IMR-90 (cell line): ENCODE measurements at regions not wholly inside any gene's neighbourhood (a gene's known extent, or its start where the extent isn't known, plus 50 kb on each side); places are given as distances from the start of the nearest gene placed in this dataset.

Experiments
- ATAC-seq: fragments of 200-7000 bp; cut with Tn5 transposase; 2 replicates; pipeline ENCODE4 v1.9.1; 2020; ENCODE audit warnings: low read depth, mild to moderate bottlenecking, moderate library complexity
- BruUV-seq: library from RNA; stranded (reverse); fragments of 400-500 nt; replicated peaks from 2 replicates; lab custom pipeline; 2021; lab: Mats Ljungman, UMichigan
- CTCF ChIA-PET: fragments of 300-600 bp; formaldehyde crosslinking; extraction: SDS; loops from one replicate; lab custom pipeline; 2021; ENCODE audit warnings: antibody characterized with exemption; lab: Yijun Ruan, JAX
- POLR2A ChIA-PET: fragments of 300-600 bp; sonication (Branson Sonifier 250); formaldehyde crosslinking; loops from one replicate; lab custom pipeline; 2022; ENCODE audit warnings: antibody characterized with exemption; ENCODE audit not compliant: unreplicated experiment; lab: Charles Lee
- DNase-seq: peaks from one replicate; pipeline ENCODE4 v3.0.0; 2013
- H2AFZ ChIP-seq: replicated peaks from 2 replicates; pipeline ENCODE3; 2013; ENCODE audit warnings: low read length, mild to moderate bottlenecking; ENCODE audit not compliant: poor library complexity
- H2AK5ac ChIP-seq: 2 replicates; pipeline ENCODE4 v1.6.1; 2013; ENCODE audit warnings: low read depth, low read length, inconsistent platforms
- H2AK9ac ChIP-seq: replicated peaks from 2 replicates; pipeline ENCODE3; 2013; ENCODE audit warnings: mild to moderate bottlenecking, low read depth, low read length, moderate library complexity; ENCODE audit not compliant: poor library complexity
- H2BK120ac ChIP-seq: 2 replicates; pipeline ENCODE4 v1.6.1; 2013; ENCODE audit warnings: low read depth, low read length, inconsistent platforms
- H2BK15ac ChIP-seq: 3 replicates; pipeline ENCODE4 v1.6.1; 2013; ENCODE audit warnings: low read depth, low read length, inconsistent platforms
- H2BK20ac ChIP-seq: 2 replicates; pipeline ENCODE4 v1.6.1; 2013; ENCODE audit warnings: low read depth, mild to moderate bottlenecking, inconsistent platforms, low read length, moderate library complexity
- H2BK5ac ChIP-seq: 2 replicates; pipeline ENCODE4 v1.6.1; 2013; ENCODE audit warnings: mild to moderate bottlenecking, low read depth, low read length, inconsistent platforms; ENCODE audit not compliant: poor library complexity, severe bottlenecking
- H3K14ac ChIP-seq: replicated peaks from 2 replicates; pipeline ENCODE4 v1.6.1; 2013; ENCODE audit warnings: low read depth, low read length, inconsistent platforms
- H3K18ac ChIP-seq: 2 replicates; pipeline ENCODE4 v1.6.1; 2013; ENCODE audit warnings: low read depth, low read length, control low read depth
- H3K23ac ChIP-seq: 2 replicates; pipeline ENCODE4 v1.6.1; 2013; ENCODE audit warnings: low read depth, low read length, inconsistent platforms
- H3K27ac ChIP-seq: 2 replicates; pipeline ENCODE4 v1.5.1; 2013; ENCODE audit warnings: mild to moderate bottlenecking, control low read depth, low read length; ENCODE audit not compliant: insufficient read depth
- H3K27me3 ChIP-seq: 2 replicates; pipeline ENCODE4 v1.6.1; 2013; ENCODE audit warnings: low read length; ENCODE audit not compliant: control insufficient read depth, insufficient read depth
- H3K36me3 ChIP-seq: 2 replicates; pipeline ENCODE4 v1.6.1; 2013; ENCODE audit warnings: low read length, mixed read lengths; ENCODE audit not compliant: control insufficient read depth, insufficient read depth
- H3K4ac ChIP-seq: 2 replicates; pipeline ENCODE4 v1.6.1; 2013; ENCODE audit warnings: low read depth, low read length, inconsistent platforms
- H3K4me1 ChIP-seq: 2 replicates; pipeline ENCODE4 v1.6.1; 2013; ENCODE audit warnings: low read length, mixed read lengths; ENCODE audit not compliant: control insufficient read depth, insufficient read depth
- H3K4me2 ChIP-seq: 2 replicates; pipeline ENCODE4 v1.6.1; 2013; ENCODE audit warnings: low read depth, mild to moderate bottlenecking, control low read depth, low read length, moderate library complexity
- H3K4me3 ChIP-seq: 2 replicates; pipeline ENCODE4 v1.5.1; 2013; ENCODE audit warnings: low read depth, mild to moderate bottlenecking, control low read depth, low read length, moderate library complexity; ENCODE audit not compliant: insufficient read depth
- H3K56ac ChIP-seq: 2 replicates; pipeline ENCODE4 v1.6.1; 2013; ENCODE audit warnings: low read length, inconsistent platforms; ENCODE audit not compliant: insufficient read depth; ENCODE audit errors: extremely low read depth
- H3K79me1 ChIP-seq, 2 experiments: 2 replicates each; pipeline ENCODE4 v1.6.1; 2013; ENCODE audit warnings: low read length in 2 of 2, inconsistent platforms in 1 of 2, low read depth in 1 of 2
- H3K9ac ChIP-seq: 2 replicates; pipeline ENCODE4 v1.6.1; 2013; ENCODE audit warnings: low read depth, low read length, control low read depth
- H3K9me1 ChIP-seq: 2 replicates; pipeline ENCODE4 v1.6.1; 2013; ENCODE audit warnings: low read length, inconsistent platforms; ENCODE audit not compliant: insufficient read depth
- H3K9me3 ChIP-seq: 2 replicates; pipeline ENCODE4 v1.6.1; 2013; ENCODE audit warnings: low read length; ENCODE audit not compliant: control insufficient read depth, insufficient read depth
- H4K20me1 ChIP-seq: 2 replicates; pipeline ENCODE4 v1.6.1; 2013; ENCODE audit warnings: low read length, inconsistent platforms; ENCODE audit not compliant: insufficient read depth
- H4K5ac ChIP-seq: 2 replicates; pipeline ENCODE4 v1.6.1; 2013; ENCODE audit warnings: mild to moderate bottlenecking, low read depth, low read length, control low read depth
- H4K8ac ChIP-seq, 2 experiments: 2 replicates each; pipeline ENCODE4 v1.6.1; 2013; ENCODE audit warnings: low read depth in 2 of 2, low read length in 2 of 2, control low read depth in 1 of 2, inconsistent platforms in 1 of 2
- H4K91ac ChIP-seq: 2 replicates; pipeline ENCODE4 v1.6.1; 2013; ENCODE audit warnings: low read depth, low read length, inconsistent platforms; ENCODE audit not compliant: insufficient read depth
- CEBPB ChIP-seq: IDR thresholded peaks from 2 replicates; pipeline ENCODE4 v1.6.1; 2012; ENCODE audit warnings: low read depth, low read length, improper control_type of control experiment
- CTCF ChIP-seq: conservative IDR thresholded peaks from 2 replicates; pipeline ENCODE4 v1.5.1; 2012; ENCODE audit warnings: mild to moderate bottlenecking, low read depth, low read length, improper control_type of control experiment
- ELK1 ChIP-seq: fragments of 150-350 bp; IDR thresholded peaks from 2 replicates; pipeline ENCODE4 v1.6.1; 2016; ENCODE audit warnings: low read depth, mild to moderate bottlenecking, low read length, moderate library complexity, borderline replicate concordance
- RAD21 ChIP-seq: IDR thresholded peaks from 2 replicates; pipeline ENCODE4 v1.6.1; 2012; ENCODE audit warnings: low read length, improper control_type of control experiment
- SMC3 ChIP-seq: fragments of 150-350 bp; IDR thresholded peaks from 2 replicates; pipeline ENCODE4 v1.6.1; 2016; ENCODE audit warnings: low read depth, mild to moderate bottlenecking, antibody characterized with exemption, low read length, moderate library complexity
- WGBS, 2 experiments: methylation state at CpG; one replicate each; pipeline versions ENCODE4 v1.1.5 to v1.1.7; 2013; ENCODE audit warnings: missing lambda C conversion rate in 2 of 2; ENCODE audit not compliant: insufficient read length in 1 of 2; ENCODE audit errors: extremely low coverage in 2 of 2; 5-methylcytosine and 5-hydroxymethylcytosine counted together
- dilution Hi-C: fragments of 300-500 bp; cut with HindIII; formaldehyde crosslinking; loops from one replicate; pipeline ENCODE4 v1.14.3; 2018; ENCODE audit warnings: low sequenced_read_pairs; ENCODE audit not compliant: unreplicated experiment
- in situ Hi-C: fragments of 300-500 bp; cut with MboI; formaldehyde crosslinking; loops from 3 replicates; pipeline ENCODE4 v1.14.3; 2019; ENCODE audit warnings: low sequenced_read_pairs, inconsistent platforms, mixed read lengths
- intact Hi-C: fragments of 100-400 bp; cut with micrococcal nuclease; formaldehyde crosslinking; loops from 2 replicates; pipeline ENCODE4 v1.10.0; 2022

GRCh38 chr2:228838819-228839218, 432.3 kb downstream of the PID1 start:
- no peak overlapping the region for H4K91ac ChIP-seq
- intact Hi-C loops (no loop called here), in situ Hi-C loops (no loop called here), dilution Hi-C loops (no loop called here)
- no peak overlapping the region for H3K4me3 ChIP-seq
- no peak overlapping the region for H2BK15ac ChIP-seq
- no peak overlapping the region for H2BK120ac ChIP-seq
- no peak overlapping the region for H2BK20ac ChIP-seq
- no peaks in the 10 kb centered on the region for H3K27me3 ChIP-seq
- H3K9me3 ChIP-seq, result 0 out of 2 replicates have a peak, but pooled peaks cover 6% of the 10 kb centered on the region
- no peak overlapping the region for H2AK9ac ChIP-seq
- DNase-seq (no peak), ATAC-seq (no peak)
- H3K36me3 ChIP-seq, result no peaks in the 10 kb centered on the region
- H3K18ac ChIP-seq, result no peak overlapping the region
- no peak overlapping the region for H3K9ac ChIP-seq
- ChIA-PET POLR2A (no interaction called here), CTCF (no interaction called here)
- no peak overlapping the region for H3K4ac ChIP-seq
- no peaks in the 10 kb centered on the region for H4K20me1 ChIP-seq
- WGBS, 2 experiments, result no CpG with 5 or more reads among the region's 4 CpGs
- H3K23ac ChIP-seq, result no peak overlapping the region
- H3K4me1 ChIP-seq, result no peaks in the 10 kb centered on the region
- H4K8ac ChIP-seq, result no peak overlapping the region
- H3K79me1 ChIP-seq, result no peaks in the 10 kb centered on the region
- H3K27ac ChIP-seq, result no peak overlapping the region
- no TSS peak for BruUV-seq
- no peak overlapping the region for H3K4me2 ChIP-seq
- H2AFZ ChIP-seq, result no peak overlapping the region
- H3K9me1 ChIP-seq, result no peaks in the 10 kb centered on the region
- H3K14ac ChIP-seq, result no peak overlapping the region
- H3K56ac ChIP-seq, result no peak overlapping the region
- TF ChIP-seq CEBPB (no peak), RAD21 (no peak), CTCF (no peak), SMC3 (no peak), ELK1 (no peak)
- no peak overlapping the region for H4K5ac ChIP-seq
- H2AK5ac ChIP-seq, result no peak overlapping the region
- no peak overlapping the region for H2BK5ac ChIP-seq
